ENCODE measurements at regions not wholly inside any gene's neighbourhood (a gene's known extent, or its start where the extent isn't known, plus 50 kb on each side); places are given as distances from the start of the nearest gene placed in this dataset.
A peak's percentile ranks its signal among the peaks of the same experiment; 100 is the strongest.

DNA sequence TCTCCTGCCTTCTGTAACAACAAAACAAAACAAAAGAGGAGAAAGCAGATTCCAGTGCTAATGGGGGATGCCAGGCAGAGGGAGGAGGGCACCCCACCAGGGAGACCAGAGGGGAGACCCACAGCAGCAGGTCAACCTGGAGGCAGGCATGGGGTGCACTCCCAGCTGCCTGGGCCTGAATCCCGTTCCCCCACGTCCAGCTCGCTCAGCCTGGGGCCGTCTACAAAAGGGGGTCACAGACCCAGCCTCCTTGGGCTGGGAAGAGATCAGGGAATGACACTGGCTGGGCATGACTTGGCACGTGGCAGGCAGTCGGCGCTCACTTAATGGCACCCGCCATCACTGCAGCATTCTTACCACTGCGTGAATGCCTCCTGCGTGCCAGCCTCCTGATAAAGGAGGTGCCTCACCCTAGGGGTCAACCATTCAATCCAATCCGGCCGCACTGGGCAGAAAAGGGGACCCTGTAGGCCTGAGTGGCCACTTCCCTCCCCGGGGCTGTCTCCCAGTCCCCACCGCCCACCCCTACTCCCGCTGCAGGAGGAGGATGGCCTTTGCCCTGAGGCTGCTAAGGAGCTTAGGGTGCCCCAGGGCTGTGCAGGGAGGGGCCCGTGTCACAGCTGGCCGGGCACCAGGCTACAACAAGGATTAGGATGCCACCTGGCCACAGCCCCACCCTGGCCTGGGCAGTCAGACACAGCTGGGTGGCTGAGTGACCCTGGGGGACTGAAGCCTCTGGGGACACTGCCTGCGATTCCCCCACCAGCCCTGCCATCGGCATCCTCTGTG is 87.5 kb downstream of the NCOR2 start:
- Histone ChIP-seq H3K4me3 (ENCODE audit: low read depth in 1 of 2, low read length in 2 of 2) (no peak overlapping the region), H3K4me2 (ENCODE audit: insufficient read depth, low read length) (no peak overlapping the region), H3K4me1 (ENCODE audit: insufficient read depth, low read length) (peaks cover 37% of the 10 kb centered on the region), H3K36me3 (ENCODE audit: insufficient read depth, low read length) (peaks cover 97% of the 10 kb centered on the region), H3K79me2 (ENCODE audit: insufficient read depth, low read length) (peaks cover 30% of the 10 kb centered on the region), H3K27me3 (ENCODE audit: insufficient read depth, low read length, poor library complexity) (no peaks in the 10 kb centered on the region), H4K20me1 (ENCODE audit: insufficient read depth, low read length) (peaks cover 58% of the 10 kb centered on the region), H3K9me3 (ENCODE audit: insufficient read depth, low read length, severe bottlenecking) (peaks cover 2% of the 10 kb centered on the region), H2AFZ (ENCODE audit: low read depth, low read length) (no peak overlapping the region), H3K9ac (ENCODE audit: low read depth, low read length) (no peak overlapping the region), H3K27ac (ENCODE audit: low read length) (peak overlapping the region; percentile 53)
- DNase-seq, result no peak
- peak; percentile 27 for ATAC-seq (ENCODE audit: insufficient read depth, low read depth)
- TF ChIP-seq EZH2 (IDR thresholded peaks at IDR 0.05; ENCODE audit: borderline replicate concordance, low read depth, low read length, severe bottlenecking), result no peak

DNA sequence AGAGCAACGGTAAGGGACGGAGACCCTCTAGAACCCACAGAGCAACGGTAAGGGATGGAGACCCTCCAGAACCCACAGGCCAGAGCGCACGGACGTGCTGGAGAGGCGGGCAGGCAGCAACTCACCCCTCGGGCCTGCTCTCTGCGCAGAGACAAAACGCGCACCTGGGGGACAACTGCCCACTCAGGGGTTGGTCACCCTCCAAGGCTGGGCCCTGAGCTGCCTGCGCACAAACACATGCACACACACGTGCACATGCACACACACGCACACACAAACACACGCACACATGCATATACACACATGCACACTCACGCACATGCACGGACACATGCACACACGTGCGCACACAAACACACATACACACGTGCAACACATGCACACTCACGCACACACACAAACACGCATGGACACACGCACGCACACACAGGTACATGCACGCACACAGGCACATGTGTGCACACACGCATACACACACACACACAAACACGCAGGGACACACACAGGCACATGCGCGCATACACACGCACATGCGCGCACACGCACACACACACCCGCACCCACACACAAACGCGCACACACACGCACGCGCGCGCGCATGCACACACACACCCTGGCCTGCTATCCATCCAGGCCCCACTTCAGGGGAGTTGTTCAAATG is 88.3 kb downstream of the NCOR2 start:
- Histone ChIP-seq H3K9me3 (ENCODE audit: insufficient read depth, low read length, severe bottlenecking) (peaks cover 9% of the 10 kb centered on the region), H3K27ac (ENCODE audit: low read length) (peak overlapping the region; percentile 64), H3K79me2 (ENCODE audit: insufficient read depth, low read length) (peaks cover 31% of the 10 kb centered on the region), H3K9ac (ENCODE audit: low read depth, low read length) (no peak overlapping the region), H3K4me2 (ENCODE audit: insufficient read depth, low read length) (no peak overlapping the region), H4K20me1 (ENCODE audit: insufficient read depth, low read length) (peaks cover 50% of the 10 kb centered on the region), H3K4me3 (ENCODE audit: low read depth in 1 of 2, low read length in 2 of 2) (no peak overlapping the region), H3K27me3 (ENCODE audit: insufficient read depth, low read length, poor library complexity) (no peaks in the 10 kb centered on the region), H2AFZ (ENCODE audit: low read depth, low read length) (no peak overlapping the region), H3K4me1 (ENCODE audit: insufficient read depth, low read length) (peaks cover 37% of the 10 kb centered on the region), H3K36me3 (ENCODE audit: insufficient read depth, low read length) (peaks cover 97% of the 10 kb centered on the region)
- ATAC-seq (ENCODE audit: insufficient read depth, low read depth) (no peak), DNase-seq (no peak)
- TF ChIP-seq CTCF (IDR thresholded peaks at IDR 0.05; ENCODE audit: borderline replicate concordance, extremely low read depth, low read length, poor library complexity, severe bottlenecking) (no peak), EZH2 (IDR thresholded peaks at IDR 0.05; ENCODE audit: borderline replicate concordance, low read depth, low read length, severe bottlenecking) (no peak)

GRCh38 chr12:124478416-124478815 is 89.0 kb downstream of the NCOR2 start:
- Histone ChIP-seq H3K4me1 (ENCODE audit: insufficient read depth, low read length) (peaks cover 37% of the 10 kb centered on the region), H3K9me3 (ENCODE audit: insufficient read depth, low read length, severe bottlenecking) (peaks cover 15% of the 10 kb centered on the region), H3K9ac (ENCODE audit: low read depth, low read length) (no peak overlapping the region), H3K4me2 (ENCODE audit: insufficient read depth, low read length) (no peak overlapping the region), H3K79me2 (ENCODE audit: insufficient read depth, low read length) (peaks cover 31% of the 10 kb centered on the region), H3K36me3 (ENCODE audit: insufficient read depth, low read length) (peaks cover 97% of the 10 kb centered on the region), H3K27me3 (ENCODE audit: insufficient read depth, low read length, poor library complexity) (no peaks in the 10 kb centered on the region), H3K27ac (ENCODE audit: low read length) (peak overlapping the region; percentile 64), H3K4me3 (ENCODE audit: low read depth in 1 of 2, low read length in 2 of 2) (no peak overlapping the region), H2AFZ (ENCODE audit: low read depth, low read length) (no peak overlapping the region), H4K20me1 (ENCODE audit: insufficient read depth, low read length) (peaks cover 45% of the 10 kb centered on the region)
- ATAC-seq (ENCODE audit: insufficient read depth, low read depth) (no peak), DNase-seq (no peak)
- TF ChIP-seq CTCF (IDR thresholded peaks at IDR 0.05; ENCODE audit: borderline replicate concordance, extremely low read depth, low read length, poor library complexity, severe bottlenecking), result no peak
- no peak for TF ChIP-seq EZH2 (IDR thresholded peaks at IDR 0.05; ENCODE audit: borderline replicate concordance, low read depth, low read length, severe bottlenecking)
